ENCODE measurements at regions not wholly inside any gene's neighbourhood (a gene's known extent, or its start where the extent isn't known, plus 50 kb on each side); places are given as distances from the start of the nearest gene placed in this dataset.

DNA sequence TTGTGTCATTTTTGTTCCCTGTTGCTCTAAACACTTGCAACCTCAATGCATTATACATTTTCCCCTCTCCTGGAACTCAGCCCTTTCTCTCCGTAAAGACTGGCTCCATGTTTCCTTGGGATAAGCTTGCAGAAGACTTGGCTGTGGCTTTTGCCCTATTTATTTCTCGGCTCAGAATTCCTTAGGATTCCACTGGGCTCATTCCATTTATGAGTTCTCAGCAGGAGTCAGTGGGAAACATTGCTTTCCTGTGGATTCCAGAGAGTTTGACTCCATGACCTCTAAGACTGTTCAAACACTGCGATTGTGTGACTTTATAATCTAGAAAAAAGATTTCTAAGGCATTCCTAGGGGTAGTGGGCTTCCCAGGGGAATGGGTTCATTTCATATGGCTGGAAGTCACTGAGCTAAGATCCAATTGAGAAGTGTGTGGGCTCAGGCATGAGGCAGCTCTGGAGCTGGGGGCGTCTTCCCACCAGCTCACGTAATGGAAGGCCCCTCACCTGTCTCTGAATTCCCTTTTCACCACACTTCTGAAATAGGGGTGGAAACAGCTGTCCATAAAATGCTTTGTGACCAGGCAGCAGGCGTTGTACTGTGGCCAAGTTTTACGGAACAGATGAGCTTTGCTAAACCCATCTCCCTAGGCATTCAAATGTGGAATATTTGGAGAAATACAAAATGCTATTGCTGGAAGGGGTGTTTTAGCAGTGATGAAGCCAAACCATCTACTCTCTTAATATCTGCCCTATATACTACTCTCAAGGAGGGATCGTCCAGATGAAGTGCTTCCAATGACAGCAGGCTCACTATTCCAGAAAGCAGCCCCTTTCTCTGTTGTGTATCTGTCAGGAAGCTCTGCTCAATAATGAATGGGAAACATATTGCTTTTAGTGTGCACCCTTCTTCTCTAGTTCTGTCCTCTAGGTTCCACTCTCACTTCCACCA lies 91.8 kb upstream of the BCL6 start:
- TF ChIP-seq, protein P1, sequence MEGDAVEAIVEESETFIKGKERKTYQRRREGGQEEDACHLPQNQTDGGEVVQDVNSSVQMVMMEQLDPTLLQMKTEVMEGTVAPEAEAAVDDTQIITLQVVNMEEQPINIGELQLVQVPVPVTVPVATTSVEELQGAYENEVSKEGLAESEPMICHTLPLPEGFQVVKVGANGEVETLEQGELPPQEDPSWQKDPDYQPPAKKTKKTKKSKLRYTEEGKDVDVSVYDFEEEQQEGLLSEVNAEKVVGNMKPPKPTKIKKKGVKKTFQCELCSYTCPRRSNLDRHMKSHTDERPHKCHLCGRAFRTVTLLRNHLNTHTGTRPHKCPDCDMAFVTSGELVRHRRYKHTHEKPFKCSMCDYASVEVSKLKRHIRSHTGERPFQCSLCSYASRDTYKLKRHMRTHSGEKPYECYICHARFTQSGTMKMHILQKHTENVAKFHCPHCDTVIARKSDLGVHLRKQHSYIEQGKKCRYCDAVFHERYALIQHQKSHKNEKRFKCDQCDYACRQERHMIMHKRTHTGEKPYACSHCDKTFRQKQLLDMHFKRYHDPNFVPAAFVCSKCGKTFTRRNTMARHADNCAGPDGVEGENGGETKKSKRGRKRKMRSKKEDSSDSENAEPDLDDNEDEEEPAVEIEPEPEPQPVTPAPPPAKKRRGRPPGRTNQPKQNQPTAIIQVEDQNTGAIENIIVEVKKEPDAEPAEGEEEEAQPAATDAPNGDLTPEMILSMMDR (IDR thresholded peaks at IDR 0.05; ENCODE audit: low read depth, low read length, missing input control) = no peak
- TF ChIP-seq, protein P2, sequence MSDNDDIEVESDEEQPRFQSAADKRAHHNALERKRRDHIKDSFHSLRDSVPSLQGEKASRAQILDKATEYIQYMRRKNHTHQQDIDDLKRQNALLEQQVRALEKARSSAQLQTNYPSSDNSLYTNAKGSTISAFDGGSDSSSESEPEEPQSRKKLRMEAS (IDR thresholded peaks at IDR 0.05) = no peak
- TF ChIP-seq RXRA (IDR thresholded peaks at IDR 0.05) (no peak), EGR1 (IDR thresholded peaks at IDR 0.05; ENCODE audit: low read depth in 2 of 2) (no peak), GABPA (IDR thresholded peaks at IDR 0.05 in 1 of 2, conservative IDR thresholded peaks at IDR 0.05 in 1 of 2) (no peak), RAD21 (IDR thresholded peaks at IDR 0.05) (no peak), JUND (IDR thresholded peaks at IDR 0.05) (no peak), NR2F2 (IDR thresholded peaks at IDR 0.05) (no peak), HNF4G (IDR thresholded peaks at IDR 0.05) (no peak), TAF1 (conservative IDR thresholded peaks at IDR 0.05) (no peak), SP1 (IDR thresholded peaks at IDR 0.05) (no peak)
- TF ChIP-seq, protein P3, sequence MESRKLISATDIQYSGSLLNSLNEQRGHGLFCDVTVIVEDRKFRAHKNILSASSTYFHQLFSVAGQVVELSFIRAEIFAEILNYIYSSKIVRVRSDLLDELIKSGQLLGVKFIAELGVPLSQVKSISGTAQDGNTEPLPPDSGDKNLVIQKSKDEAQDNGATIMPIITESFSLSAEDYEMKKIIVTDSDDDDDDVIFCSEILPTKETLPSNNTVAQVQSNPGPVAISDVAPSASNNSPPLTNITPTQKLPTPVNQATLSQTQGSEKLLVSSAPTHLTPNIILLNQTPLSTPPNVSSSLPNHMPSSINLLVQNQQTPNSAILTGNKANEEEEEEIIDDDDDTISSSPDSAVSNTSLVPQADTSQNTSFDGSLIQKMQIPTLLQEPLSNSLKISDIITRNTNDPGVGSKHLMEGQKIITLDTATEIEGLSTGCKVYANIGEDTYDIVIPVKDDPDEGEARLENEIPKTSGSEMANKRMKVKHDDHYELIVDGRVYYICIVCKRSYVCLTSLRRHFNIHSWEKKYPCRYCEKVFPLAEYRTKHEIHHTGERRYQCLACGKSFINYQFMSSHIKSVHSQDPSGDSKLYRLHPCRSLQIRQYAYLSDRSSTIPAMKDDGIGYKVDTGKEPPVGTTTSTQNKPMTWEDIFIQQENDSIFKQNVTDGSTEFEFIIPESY (IDR thresholded peaks at IDR 0.05) = no peak
- TF ChIP-seq, protein P4, sequence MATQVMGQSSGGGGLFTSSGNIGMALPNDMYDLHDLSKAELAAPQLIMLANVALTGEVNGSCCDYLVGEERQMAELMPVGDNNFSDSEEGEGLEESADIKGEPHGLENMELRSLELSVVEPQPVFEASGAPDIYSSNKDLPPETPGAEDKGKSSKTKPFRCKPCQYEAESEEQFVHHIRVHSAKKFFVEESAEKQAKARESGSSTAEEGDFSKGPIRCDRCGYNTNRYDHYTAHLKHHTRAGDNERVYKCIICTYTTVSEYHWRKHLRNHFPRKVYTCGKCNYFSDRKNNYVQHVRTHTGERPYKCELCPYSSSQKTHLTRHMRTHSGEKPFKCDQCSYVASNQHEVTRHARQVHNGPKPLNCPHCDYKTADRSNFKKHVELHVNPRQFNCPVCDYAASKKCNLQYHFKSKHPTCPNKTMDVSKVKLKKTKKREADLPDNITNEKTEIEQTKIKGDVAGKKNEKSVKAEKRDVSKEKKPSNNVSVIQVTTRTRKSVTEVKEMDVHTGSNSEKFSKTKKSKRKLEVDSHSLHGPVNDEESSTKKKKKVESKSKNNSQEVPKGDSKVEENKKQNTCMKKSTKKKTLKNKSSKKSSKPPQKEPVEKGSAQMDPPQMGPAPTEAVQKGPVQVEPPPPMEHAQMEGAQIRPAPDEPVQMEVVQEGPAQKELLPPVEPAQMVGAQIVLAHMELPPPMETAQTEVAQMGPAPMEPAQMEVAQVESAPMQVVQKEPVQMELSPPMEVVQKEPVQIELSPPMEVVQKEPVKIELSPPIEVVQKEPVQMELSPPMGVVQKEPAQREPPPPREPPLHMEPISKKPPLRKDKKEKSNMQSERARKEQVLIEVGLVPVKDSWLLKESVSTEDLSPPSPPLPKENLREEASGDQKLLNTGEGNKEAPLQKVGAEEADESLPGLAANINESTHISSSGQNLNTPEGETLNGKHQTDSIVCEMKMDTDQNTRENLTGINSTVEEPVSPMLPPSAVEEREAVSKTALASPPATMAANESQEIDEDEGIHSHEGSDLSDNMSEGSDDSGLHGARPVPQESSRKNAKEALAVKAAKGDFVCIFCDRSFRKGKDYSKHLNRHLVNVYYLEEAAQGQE (IDR thresholded peaks at IDR 0.05) = no peak
- TF ChIP-seq, protein P5, sequence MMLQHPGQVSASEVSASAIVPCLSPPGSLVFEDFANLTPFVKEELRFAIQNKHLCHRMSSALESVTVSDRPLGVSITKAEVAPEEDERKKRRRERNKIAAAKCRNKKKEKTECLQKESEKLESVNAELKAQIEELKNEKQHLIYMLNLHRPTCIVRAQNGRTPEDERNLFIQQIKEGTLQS (IDR thresholded peaks at IDR 0.05) = no peak

All from liver (tissue), 3 donors.